ENCODE measurements at regions not wholly inside any gene's neighbourhood (a gene's known extent, or its start where the extent isn't known, plus 50 kb on each side); places are given as distances from the start of the nearest gene placed in this dataset.

- peaks cover 87% of the 10 kb centered on the region for H3K4me1 ChIP-seq (ENCODE audit: insufficient read depth, low read length)
- peak overlapping the region; percentile 65 for H3K9ac ChIP-seq (ENCODE audit: insufficient read depth, low read depth, low read length)
- no TSS peak for BruUV-seq (replicated peaks)
- H3K27me3 ChIP-seq (ENCODE audit: control insufficient read depth in 1 of 2, insufficient read depth in 2 of 2, low read length in 2 of 2): no peaks in the 10 kb centered on the region
- CTCF ChIA-PET (ENCODE audit: low intra/inter-chr PET ratio, low total read pairs): interaction anchor here (1.5 kb wide), 1 partner anchor 181 kb away, joined by 3 read pairs; no protein-coding TSS in a partner anchor
- no peaks in the 10 kb centered on the region for H4K20me1 ChIP-seq (ENCODE audit: insufficient read depth, low read length)
- DNase-seq (ENCODE audit: low spot score): peak; percentile 87
- peak; percentile 86 for ATAC-seq
- peaks cover 2% of the 10 kb centered on the region for H3K79me2 ChIP-seq (ENCODE audit: insufficient read depth, low read length)
- no peak overlapping the region for H2AFZ ChIP-seq (ENCODE audit: low read length)
- 2% methylated on average over 6 of the region's 6 CpGs for WGBS (ENCODE audit: low lambda C conversion rate)
- H3K27ac ChIP-seq (ENCODE audit: extremely low read length, insufficient read depth, low read length): peak overlapping the region; percentile 92
- peaks cover 3% of the 10 kb centered on the region for H3K9me3 ChIP-seq (ENCODE audit: low read length)
- peaks cover 0 to 14% of the 10 kb centered on the region in 2 experiments; a peak in 2 of 5 replicates for H3K36me3 ChIP-seq (replicated peaks in 1 of 2; ENCODE audit: control insufficient read depth in 1 of 2, insufficient read depth in 2 of 2, low read length in 2 of 2)
- POLR2A ChIA-PET: interaction anchor here (0.7 to 3.6 kb wide), 25 partner anchors 10 to 765 kb away, joined by 3 to 31 read pairs (median 5); partner anchors contain the start of genes MAP4K3, SOS1 and SRSF7
- peak overlapping the region; percentile 37 to 65 (median 51) for H3K4me3 ChIP-seq (replicated peaks in 1 of 3; ENCODE audit: insufficient read depth in 1 of 3, low read depth in 2 of 3, low read length in 3 of 3)
- intact Hi-C loops (cut with micrococcal nuclease; ENCODE audit: unreplicated experiment) (loop anchor here (1.0 to 10.0 kb wide), 4 partner anchors 10 to 179 kb away; no protein-coding TSS in a partner anchor), in situ Hi-C loops (cut with HindIII; ENCODE audit: extremely low pct_ligation_motif_present, low pct_unique_long_range_greater_than_20kb) (loop anchor here (5.0 kb wide), 1 partner anchor 36 kb away; no protein-coding TSS in a partner anchor)
- H3K4me2 ChIP-seq (ENCODE audit: low read depth, low read length): peak overlapping the region; percentile 87
- peak; percentile 30 for FAIRE-seq
- TF ChIP-seq ZKSCAN8 (CRISPR knock-in tag; IDR thresholded peaks at IDR 0.05; ENCODE audit: borderline replicate concordance) (0 out of 2 replicates have a peak, but pooled peaks have one; percentile 9), TCF12 (IDR thresholded peaks at IDR 0.05) (no peak), TCF12 (CRISPR knock-in tag; IDR thresholded peaks at IDR 0.05) (peak; percentile 84; the same call in 1 of the 2 replicates), HMG20B (CRISPR knock-in tag; conservative IDR thresholded peaks at IDR 0.05) (no peak; the same call in 1 of the 2 replicates), ZMYM3 (CRISPR knock-in tag; IDR thresholded peaks at IDR 0.05) (no peak), ZNF484 (CRISPR knock-in tag; IDR thresholded peaks at IDR 0.05; ENCODE audit: borderline replicate concordance, low read depth) (peak; percentile 61; the same call in 1 of the 2 replicates), ZFY (CRISPR knock-in tag; IDR thresholded peaks at IDR 0.05) (peak; percentile 63; the same call in 1 of the 2 replicates), RNF219 (CRISPR knock-in tag; IDR thresholded peaks at IDR 0.05) (0 out of 2 replicates have a peak, but pooled peaks have one; percentile 22), ZNF607 (CRISPR knock-in tag; IDR thresholded peaks at IDR 0.05; ENCODE audit: borderline replicate concordance) (no peak), TP53 (CRISPR knock-in tag; conservative IDR thresholded peaks at IDR 0.05) (0 out of 2 replicates have a peak, but pooled peaks have one; percentile 14), ZNF556 (CRISPR knock-in tag; IDR thresholded peaks at IDR 0.05; ENCODE audit: borderline replicate concordance) (peak; percentile 86), MAZ (IDR thresholded peaks at IDR 0.05; ENCODE audit: borderline replicate concordance, low read depth, low read length) (no peak), MAZ (CRISPR knock-in tag; IDR thresholded peaks at IDR 0.05; ENCODE audit: low read depth) (0 out of 2 replicates have a peak, but pooled peaks have one; percentile 37), NR2F6 (IDR thresholded peaks at IDR 0.05) (no peak), NR2F6 (CRISPR knock-in tag; IDR thresholded peaks at IDR 0.05) (no peak; the same call in 1 of the 2 replicates), ZNF724P (CRISPR knock-in tag; IDR thresholded peaks at IDR 0.05; ENCODE audit: borderline replicate concordance) (no peak), NR2F1 (CRISPR knock-in tag; IDR thresholded peaks at IDR 0.05) (no peak), SOX5 (CRISPR knock-in tag; IDR thresholded peaks at IDR 0.05; ENCODE audit: borderline replicate concordance) (no peak), SPEN (CRISPR knock-in tag; IDR thresholded peaks at IDR 0.05; ENCODE audit: low read depth) (peak; percentile 19; the same call in 1 of the 2 replicates)
- TF ChIP-seq, protein P1, sequence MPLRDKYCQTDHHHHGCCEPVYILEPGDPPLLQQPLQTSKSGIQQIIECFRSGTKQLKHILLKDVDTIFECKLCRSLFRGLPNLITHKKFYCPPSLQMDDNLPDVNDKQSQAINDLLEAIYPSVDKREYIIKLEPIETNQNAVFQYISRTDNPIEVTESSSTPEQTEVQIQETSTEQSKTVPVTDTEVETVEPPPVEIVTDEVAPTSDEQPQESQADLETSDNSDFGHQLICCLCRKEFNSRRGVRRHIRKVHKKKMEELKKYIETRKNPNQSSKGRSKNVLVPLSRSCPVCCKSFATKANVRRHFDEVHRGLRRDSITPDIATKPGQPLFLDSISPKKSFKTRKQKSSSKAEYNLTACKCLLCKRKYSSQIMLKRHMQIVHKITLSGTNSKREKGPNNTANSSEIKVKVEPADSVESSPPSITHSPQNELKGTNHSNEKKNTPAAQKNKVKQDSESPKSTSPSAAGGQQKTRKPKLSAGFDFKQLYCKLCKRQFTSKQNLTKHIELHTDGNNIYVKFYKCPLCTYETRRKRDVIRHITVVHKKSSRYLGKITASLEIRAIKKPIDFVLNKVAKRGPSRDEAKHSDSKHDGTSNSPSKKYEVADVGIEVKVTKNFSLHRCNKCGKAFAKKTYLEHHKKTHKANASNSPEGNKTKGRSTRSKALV (CRISPR knock-in tag; IDR thresholded peaks at IDR 0.05): no peak
- TF ChIP-seq, protein P2, sequence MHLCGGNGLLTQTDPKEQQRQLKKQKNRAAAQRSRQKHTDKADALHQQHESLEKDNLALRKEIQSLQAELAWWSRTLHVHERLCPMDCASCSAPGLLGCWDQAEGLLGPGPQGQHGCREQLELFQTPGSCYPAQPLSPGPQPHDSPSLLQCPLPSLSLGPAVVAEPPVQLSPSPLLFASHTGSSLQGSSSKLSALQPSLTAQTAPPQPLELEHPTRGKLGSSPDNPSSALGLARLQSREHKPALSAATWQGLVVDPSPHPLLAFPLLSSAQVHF (CRISPR knock-in tag; IDR thresholded peaks at IDR 0.05): 0 out of 2 replicates have a peak, but pooled peaks have one; percentile 20
Observed at GRCh38 chr2:39515897-39516346, 78.8 kb upstream of the MAP4K3 start.
